Activated naive CD4-positive, alpha-beta T cell treated with anti-CD3 and anti-CD28 coated beads, Interleukin-2, amount 50 U/mL, for 24 hours (primary cell): ENCODE measurements at regions not wholly inside any gene's neighbourhood (a gene's known extent, or its start where the extent isn't known, plus 50 kb on each side); places are given as distances from the start of the nearest gene placed in this dataset.

Experiments used
- H3K27ac Mint-ChIP-seq: one replicate; pipeline ENCODE4 v1.8.0; 2021; ENCODE audit warnings: mild to moderate bottlenecking, mixed read lengths
- H3K27me3 Mint-ChIP-seq: one replicate; pipeline ENCODE4 v1.8.0; 2021; ENCODE audit warnings: mixed read lengths
- H3K36me3 Mint-ChIP-seq: one replicate; pipeline ENCODE4 v1.8.0; 2021; ENCODE audit warnings: mixed read lengths
- H3K4me1 Mint-ChIP-seq: one replicate; pipeline ENCODE4 v1.8.0; 2021; ENCODE audit warnings: mixed read lengths
- H3K4me3 Mint-ChIP-seq: one replicate; pipeline ENCODE4 v1.8.0; 2021; ENCODE audit warnings: mild to moderate bottlenecking, mixed read lengths
- H3K9me3 Mint-ChIP-seq: one replicate; pipeline ENCODE4 v1.8.0; 2021; ENCODE audit warnings: mixed read lengths

DNA sequence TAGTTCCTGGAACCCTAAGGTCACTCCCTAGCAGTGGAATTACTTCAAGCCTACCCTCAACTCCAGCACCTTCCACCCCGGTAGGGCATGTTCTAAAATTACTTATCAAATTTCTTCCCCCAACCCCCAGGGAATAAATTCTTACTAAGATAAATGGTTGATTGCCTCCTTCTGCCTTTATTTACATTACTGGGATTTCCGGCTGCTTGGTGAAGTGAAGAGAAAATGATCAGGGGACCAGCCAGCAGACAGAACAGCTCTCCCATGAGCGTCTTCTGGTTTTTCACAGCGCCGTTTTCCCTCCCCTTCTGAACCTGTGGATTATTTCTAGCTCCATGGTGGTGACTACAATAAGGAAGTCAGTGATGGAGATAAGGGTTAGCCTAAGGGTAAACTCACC is 521.5 kb upstream of the PPP2R3A start:
- Mint-ChIP-seq H3K27ac (no peak overlapping the region), H3K4me3 (no peak overlapping the region), H3K9me3 (no peaks in the 10 kb centered on the region), H3K4me1 (no peaks in the 10 kb centered on the region), H3K36me3 (no peaks in the 10 kb centered on the region), H3K27me3 (no peaks in the 10 kb centered on the region)

DNA sequence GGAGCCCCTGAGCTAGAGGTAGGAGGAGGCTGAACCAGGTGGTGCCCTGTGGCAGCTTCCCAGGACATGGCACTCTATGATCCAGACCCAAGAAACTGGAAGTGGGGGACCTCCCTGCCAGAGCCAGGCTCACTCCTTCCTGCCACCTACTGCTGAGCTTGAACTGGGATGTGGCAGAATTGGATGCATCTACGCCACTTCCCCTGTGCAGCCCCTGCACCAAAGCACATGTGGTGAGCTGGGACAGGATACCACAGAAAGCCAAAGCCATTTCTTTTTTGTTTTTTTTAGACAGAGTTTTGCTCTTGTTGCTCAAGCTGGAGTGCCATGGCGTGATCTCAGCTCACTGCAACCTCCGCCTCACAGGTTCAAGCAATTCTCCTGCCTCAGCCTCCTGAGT is 518.0 kb upstream of the PPP2R3A start:
- no peak overlapping the region for H3K4me3 Mint-ChIP-seq
- H3K27me3 Mint-ChIP-seq: no peaks in the 10 kb centered on the region
- no peak overlapping the region for H3K27ac Mint-ChIP-seq
- no peaks in the 10 kb centered on the region for H3K36me3 Mint-ChIP-seq
- no peaks in the 10 kb centered on the region for H3K9me3 Mint-ChIP-seq
- H3K4me1 Mint-ChIP-seq: no peaks in the 10 kb centered on the region

GRCh38 chr3:135448520-135448919 is 517.0 kb upstream of the PPP2R3A start:
- Mint-ChIP-seq H3K4me1 (no peaks in the 10 kb centered on the region), H3K27me3 (no peaks in the 10 kb centered on the region), H3K4me3 (no peak overlapping the region), H3K9me3 (no peaks in the 10 kb centered on the region), H3K36me3 (no peaks in the 10 kb centered on the region), H3K27ac (no peak overlapping the region)

DNA sequence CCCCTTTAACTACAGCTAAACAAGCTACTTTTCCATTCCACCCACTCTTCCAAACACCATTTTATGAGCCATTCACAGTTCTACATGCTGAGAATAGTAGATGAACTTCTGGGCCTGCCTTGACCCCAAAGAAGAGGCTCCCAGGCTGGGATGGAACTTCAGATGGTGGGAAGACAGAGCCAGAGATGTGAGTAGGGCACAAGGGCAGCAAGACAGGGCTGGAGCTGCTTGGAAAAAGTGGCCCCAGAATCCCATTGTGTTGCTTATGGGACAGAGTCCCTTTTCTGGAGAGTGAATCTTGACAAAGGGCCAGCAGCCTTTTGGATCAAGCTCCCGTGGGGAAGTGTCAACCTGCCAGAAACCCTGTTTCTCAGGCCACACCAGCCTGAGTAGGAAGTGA is 516.5 kb upstream of the PPP2R3A start:
- no peaks in the 10 kb centered on the region for H3K27me3 Mint-ChIP-seq
- no peaks in the 10 kb centered on the region for H3K4me1 Mint-ChIP-seq
- H3K9me3 Mint-ChIP-seq: no peaks in the 10 kb centered on the region
- no peaks in the 10 kb centered on the region for H3K36me3 Mint-ChIP-seq
- no peak overlapping the region for H3K27ac Mint-ChIP-seq
- no peak overlapping the region for H3K4me3 Mint-ChIP-seq

DNA sequence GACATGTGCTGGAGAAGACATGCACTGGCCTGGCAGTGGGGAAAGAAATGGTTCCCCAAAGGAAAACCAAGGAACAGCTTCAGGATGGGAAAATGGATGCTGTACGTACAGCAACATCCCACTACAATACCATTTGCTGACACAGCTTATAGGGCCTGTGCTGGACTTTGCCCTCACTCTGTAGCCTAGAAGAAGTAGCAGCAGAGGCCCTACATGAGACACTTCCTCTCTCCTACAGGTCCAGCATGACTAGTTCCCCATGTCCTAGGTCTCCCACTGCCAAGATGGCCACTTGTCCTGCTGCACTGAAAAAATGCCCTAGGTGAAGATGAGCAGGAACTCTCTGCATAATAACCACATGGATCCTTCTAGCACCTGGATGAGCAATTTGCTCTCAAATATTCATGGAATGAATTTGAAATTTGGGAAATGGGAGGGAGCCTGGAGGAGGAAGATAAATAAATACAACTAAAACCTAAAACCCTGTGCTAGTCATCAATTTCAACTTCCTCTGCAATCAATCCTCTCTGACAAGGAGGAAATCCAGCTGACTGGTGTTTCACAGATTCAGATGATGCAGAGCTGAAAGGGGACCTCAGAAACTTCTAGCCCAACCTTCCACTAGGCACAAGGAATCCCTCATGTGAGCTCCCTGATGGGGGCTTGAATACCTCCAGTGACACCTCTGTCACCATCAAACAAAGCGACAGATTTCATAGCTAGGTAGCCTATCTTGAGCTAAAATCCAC is 514.3 kb upstream of the PPP2R3A start:
- Mint-ChIP-seq H3K4me1 (no peaks in the 10 kb centered on the region), H3K4me3 (no peak overlapping the region), H3K27ac (no peak overlapping the region), H3K27me3 (no peaks in the 10 kb centered on the region), H3K36me3 (no peaks in the 10 kb centered on the region), H3K9me3 (no peaks in the 10 kb centered on the region)

- Mint-ChIP-seq H3K4me3 (no peak overlapping the region), H3K27me3 (peaks cover 2% of the 10 kb centered on the region)
Observed at GRCh38 chr3:135452881-135453280, 512.6 kb upstream of the PPP2R3A start.

GRCh38 chr3:135453326-135453725 is 512.2 kb upstream of the PPP2R3A start:
- Mint-ChIP-seq H3K36me3 (no peaks in the 10 kb centered on the region), H3K27ac (no peak overlapping the region), H3K4me1 (no peaks in the 10 kb centered on the region), H3K9me3 (no peaks in the 10 kb centered on the region), H3K27me3 (peaks cover 2% of the 10 kb centered on the region), H3K4me3 (no peak overlapping the region)

More at GRCh38 chr3:135452881-135453280, 512.6 kb upstream of the PPP2R3A start:
- Mint-ChIP-seq H3K4me1 (no peaks in the 10 kb centered on the region), H3K9me3 (no peaks in the 10 kb centered on the region), H3K27ac (no peak overlapping the region), H3K36me3 (no peaks in the 10 kb centered on the region)

DNA sequence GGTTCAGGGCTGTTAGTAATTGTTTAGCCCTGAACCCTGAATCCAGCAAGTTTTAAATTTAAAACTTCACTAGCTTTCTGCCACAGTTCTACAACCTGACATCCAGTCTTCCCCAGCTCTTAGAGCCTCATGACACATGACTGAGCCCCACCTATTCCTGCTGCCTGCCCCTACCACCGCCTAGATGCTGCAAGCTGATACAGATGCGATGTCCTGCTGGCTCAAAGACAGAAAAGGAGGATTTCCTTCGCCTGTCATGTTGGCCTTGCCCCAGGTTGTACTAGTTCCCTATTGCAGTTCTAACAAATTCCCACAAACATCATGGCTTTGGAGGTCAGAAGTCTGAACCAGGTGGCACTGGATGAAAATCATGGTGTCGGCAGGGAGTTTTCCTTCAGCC is 510.6 kb upstream of the PPP2R3A start:
- H3K27ac Mint-ChIP-seq: no peak overlapping the region
- no peaks in the 10 kb centered on the region for H3K4me1 Mint-ChIP-seq
- no peaks in the 10 kb centered on the region for H3K36me3 Mint-ChIP-seq
- no peak overlapping the region for H3K4me3 Mint-ChIP-seq
- H3K27me3 Mint-ChIP-seq: peaks cover 2% of the 10 kb centered on the region
- no peaks in the 10 kb centered on the region for H3K9me3 Mint-ChIP-seq

GRCh38 chr3:135456108-135456790 is 509.3 kb upstream of the PPP2R3A start:
- no peaks in the 10 kb centered on the region for H3K36me3 Mint-ChIP-seq
- no peak overlapping the region for H3K27ac Mint-ChIP-seq
- H3K4me3 Mint-ChIP-seq: no peak overlapping the region
- no peaks in the 10 kb centered on the region for H3K4me1 Mint-ChIP-seq
- H3K9me3 Mint-ChIP-seq: peaks cover 7% of the 10 kb centered on the region
- H3K27me3 Mint-ChIP-seq: peaks cover 4% of the 10 kb centered on the region

DNA sequence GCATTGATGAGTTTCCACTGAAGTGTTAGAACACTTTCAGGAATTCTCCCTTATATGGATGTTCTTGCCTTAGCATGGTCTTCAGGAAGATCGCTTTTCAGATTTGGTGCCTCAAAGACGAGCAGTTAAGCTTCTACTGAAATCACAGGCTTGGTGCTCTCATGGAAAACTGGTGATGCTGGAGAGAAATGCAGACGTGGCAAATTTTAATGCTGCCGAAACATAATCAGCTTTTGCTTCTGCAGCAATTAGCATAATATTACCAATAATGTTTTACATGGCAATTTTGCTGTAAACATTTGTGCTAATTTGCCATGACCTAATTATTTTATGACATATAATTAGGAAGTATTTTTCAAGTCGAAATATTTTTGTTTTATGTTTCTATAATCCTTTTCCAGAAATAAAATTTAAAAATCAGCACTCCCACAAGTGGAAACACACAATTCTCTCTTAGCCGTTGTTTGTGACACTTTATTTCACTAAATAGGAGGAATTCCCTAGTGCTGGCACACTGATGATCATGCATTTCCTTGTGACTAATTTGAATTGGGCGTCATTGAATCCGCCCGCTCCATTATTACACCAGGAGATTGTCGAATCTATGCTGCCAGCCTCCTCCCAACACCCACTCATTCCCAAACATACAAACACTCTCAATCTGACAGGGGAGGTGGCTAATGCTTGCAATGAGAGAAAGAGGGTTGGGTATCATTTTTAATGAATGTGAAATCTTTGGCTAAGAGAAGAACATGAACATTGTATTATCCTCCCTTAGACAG is 506.8 kb upstream of the PPP2R3A start:
- peaks cover 7% of the 10 kb centered on the region for H3K9me3 Mint-ChIP-seq
- no peak overlapping the region for H3K4me3 Mint-ChIP-seq
- no peak overlapping the region for H3K27ac Mint-ChIP-seq
- peaks cover 4% of the 10 kb centered on the region for H3K27me3 Mint-ChIP-seq
- no peaks in the 10 kb centered on the region for H3K36me3 Mint-ChIP-seq
- H3K4me1 Mint-ChIP-seq: no peaks in the 10 kb centered on the region

GRCh38 chr3:135460273-135460672 is 505.3 kb upstream of the PPP2R3A start:
- Mint-ChIP-seq H3K27me3 (peaks cover 4% of the 10 kb centered on the region), H3K9me3 (peaks cover 7% of the 10 kb centered on the region), H3K36me3 (no peaks in the 10 kb centered on the region), H3K4me3 (no peak overlapping the region), H3K4me1 (no peaks in the 10 kb centered on the region), H3K27ac (no peak overlapping the region)

DNA sequence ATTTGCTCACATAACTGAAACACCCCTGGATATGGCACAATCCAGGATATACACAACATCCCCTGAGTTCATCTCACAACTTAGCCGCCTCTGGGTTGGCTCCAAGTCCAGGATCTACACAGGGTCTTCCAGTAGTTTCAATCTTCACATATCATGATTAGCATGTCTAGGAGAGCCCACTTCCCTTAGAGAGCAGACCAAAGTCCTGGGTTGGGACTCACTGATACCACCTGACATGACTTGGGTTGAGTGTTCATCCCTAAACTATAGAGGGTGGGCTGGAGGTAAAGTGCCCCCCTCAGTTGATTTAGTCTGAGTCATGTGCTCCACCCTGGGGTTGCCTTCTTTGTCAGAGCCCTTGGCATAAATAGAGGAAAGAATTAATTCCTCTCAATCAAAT is 493.6 kb upstream of the PPP2R3A start:
- Mint-ChIP-seq H3K36me3 (no peaks in the 10 kb centered on the region), H3K4me1 (no peaks in the 10 kb centered on the region), H3K27ac (no peak overlapping the region), H3K27me3 (peaks cover 1% of the 10 kb centered on the region), H3K9me3 (no peaks in the 10 kb centered on the region), H3K4me3 (no peak overlapping the region)

GRCh38 chr3:135473449-135473848 is 492.1 kb upstream of the PPP2R3A start:
- Mint-ChIP-seq H3K4me3 (no peak overlapping the region), H3K36me3 (no peaks in the 10 kb centered on the region), H3K4me1 (no peaks in the 10 kb centered on the region), H3K27me3 (peaks cover 3% of the 10 kb centered on the region), H3K9me3 (peaks cover 5% of the 10 kb centered on the region), H3K27ac (no peak overlapping the region)

- Mint-ChIP-seq H3K27ac (no peak overlapping the region), H3K27me3 (peaks cover 1% of the 10 kb centered on the region), H3K4me3 (no peak overlapping the region), H3K36me3 (no peaks in the 10 kb centered on the region), H3K9me3 (no peaks in the 10 kb centered on the region), H3K4me1 (no peaks in the 10 kb centered on the region)
Observed at GRCh38 chr3:135487261-135487660, 478.3 kb upstream of the PPP2R3A start.

DNA sequence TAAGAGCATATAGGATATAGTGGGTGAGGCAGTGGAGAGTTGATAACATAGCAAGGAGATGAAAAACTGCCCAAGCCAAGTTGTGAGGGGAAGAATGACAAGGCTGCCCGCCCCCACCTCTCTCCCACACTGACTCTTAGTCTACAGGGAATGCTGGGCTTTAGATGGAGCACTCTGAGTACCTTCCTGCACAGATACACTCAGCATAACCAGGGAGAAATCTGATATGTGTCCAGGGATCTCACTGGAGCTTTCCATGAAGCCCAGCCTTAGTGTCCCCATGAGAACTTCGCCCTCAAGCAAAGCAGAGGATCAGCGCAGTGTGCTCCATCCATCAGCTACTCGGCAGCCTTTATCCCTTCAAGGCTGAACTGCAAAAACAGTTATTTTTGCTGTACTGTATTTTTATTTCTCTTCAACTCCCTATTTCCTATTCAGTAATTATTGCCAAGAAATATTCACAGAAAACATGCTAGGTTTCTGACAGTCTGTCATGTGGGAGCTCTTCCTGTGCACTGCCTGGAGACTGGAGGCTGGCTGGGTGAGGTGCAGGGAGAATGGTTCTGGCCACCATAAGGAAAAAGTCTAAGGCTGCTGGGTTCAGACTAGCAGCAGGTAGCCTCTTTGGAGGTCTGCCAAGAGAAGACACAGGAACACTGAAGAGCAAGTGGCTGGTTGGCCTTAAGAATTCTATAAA is 475.2 kb upstream of the PPP2R3A start:
- Mint-ChIP-seq H3K36me3 (no peaks in the 10 kb centered on the region), H3K4me1 (no peaks in the 10 kb centered on the region), H3K4me3 (no peak overlapping the region), H3K27me3 (no peaks in the 10 kb centered on the region), H3K9me3 (no peaks in the 10 kb centered on the region), H3K27ac (no peak overlapping the region)
